Loucy (cell line): ENCODE measurements at regions not wholly inside any gene's neighbourhood (a gene's known extent, or its start where the extent isn't known, plus 50 kb on each side); places are given as distances from the start of the nearest gene placed in this dataset.
"Not testable (repeated sequence)": the region's sequence is repeated elsewhere in the genome, so short reads cannot be mapped to it uniquely, and the experiment has no call there.

Experiments used
- EZH2phosphoT487 ChIP-seq: fragments of 200-600 bp; IDR thresholded peaks from 2 replicates; pipeline ENCODE4 v1.6.1; 2018; ENCODE audit warnings: antibody characterized with exemption, mild to moderate bottlenecking, moderate library complexity, borderline replicate concordance
- TF ChIP-seq, protein P1 (sequence below): fragments of 200-600 bp; sonication (generic); conservative IDR thresholded peaks from 2 replicates; pipeline ENCODE4 v1.5.1; 2014; ENCODE audit warnings: mild to moderate bottlenecking, antibody characterized with exemption, low read length

DNA sequence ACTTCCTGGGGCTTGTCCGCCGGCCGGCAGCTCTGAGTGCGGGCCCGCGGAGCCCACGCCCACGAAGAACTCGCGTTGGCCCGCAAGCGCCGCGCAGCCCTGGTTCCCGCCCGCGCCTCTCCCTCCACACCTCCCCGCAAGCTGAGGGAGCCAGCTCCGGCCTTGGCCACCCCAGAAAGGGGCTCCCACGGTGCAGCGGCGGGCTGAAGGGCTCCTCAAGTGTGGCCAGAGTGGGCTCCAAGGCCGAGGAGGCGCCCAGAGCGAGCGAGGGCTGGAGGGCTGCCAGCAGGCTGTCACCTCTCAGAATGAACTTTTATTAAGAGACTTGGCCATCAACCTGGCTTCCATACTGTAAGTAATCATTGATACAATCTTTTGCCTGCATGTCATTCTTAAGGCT is 923.9 kb downstream of the SOCS6 start:
- TF ChIP-seq, protein P1, sequence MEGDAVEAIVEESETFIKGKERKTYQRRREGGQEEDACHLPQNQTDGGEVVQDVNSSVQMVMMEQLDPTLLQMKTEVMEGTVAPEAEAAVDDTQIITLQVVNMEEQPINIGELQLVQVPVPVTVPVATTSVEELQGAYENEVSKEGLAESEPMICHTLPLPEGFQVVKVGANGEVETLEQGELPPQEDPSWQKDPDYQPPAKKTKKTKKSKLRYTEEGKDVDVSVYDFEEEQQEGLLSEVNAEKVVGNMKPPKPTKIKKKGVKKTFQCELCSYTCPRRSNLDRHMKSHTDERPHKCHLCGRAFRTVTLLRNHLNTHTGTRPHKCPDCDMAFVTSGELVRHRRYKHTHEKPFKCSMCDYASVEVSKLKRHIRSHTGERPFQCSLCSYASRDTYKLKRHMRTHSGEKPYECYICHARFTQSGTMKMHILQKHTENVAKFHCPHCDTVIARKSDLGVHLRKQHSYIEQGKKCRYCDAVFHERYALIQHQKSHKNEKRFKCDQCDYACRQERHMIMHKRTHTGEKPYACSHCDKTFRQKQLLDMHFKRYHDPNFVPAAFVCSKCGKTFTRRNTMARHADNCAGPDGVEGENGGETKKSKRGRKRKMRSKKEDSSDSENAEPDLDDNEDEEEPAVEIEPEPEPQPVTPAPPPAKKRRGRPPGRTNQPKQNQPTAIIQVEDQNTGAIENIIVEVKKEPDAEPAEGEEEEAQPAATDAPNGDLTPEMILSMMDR: not testable (repeated sequence)
- TF ChIP-seq EZH2phosphoT487: not testable (repeated sequence)
